ENCODE measurements at regions not wholly inside any gene's neighbourhood (a gene's known extent, or its start where the extent isn't known, plus 50 kb on each side); places are given as distances from the start of the nearest gene placed in this dataset.
"Not testable (repeated sequence)": the region's sequence is repeated elsewhere in the genome, so short reads cannot be mapped to it uniquely, and the experiment has no call there.

GRCh38 chr6:94215552-94215951 lies 796.2 kb upstream of the EPHA7 start:
- DNase-seq = no peak

- DNase-seq = no peak
Observed at GRCh38 chr6:94213226-94213625, 793.9 kb upstream of the EPHA7 start.

GRCh38 chr6:94196891-94197290 lies 777.5 kb upstream of the EPHA7 start:
- no peak for DNase-seq

GRCh38 chr6:94190030-94190429 lies 770.7 kb upstream of the EPHA7 start:
- DNase-seq = no peak

GRCh38 chr6:94184666-94185464 lies 765.5 kb upstream of the EPHA7 start:
- no peak for DNase-seq

- no peak for DNase-seq
Observed at GRCh38 chr6:94177429-94177828, 758.1 kb upstream of the EPHA7 start.

GRCh38 chr6:94175465-94175864 lies 756.1 kb upstream of the EPHA7 start:
- DNase-seq = no peak

GRCh38 chr6:94163877-94164276 lies 744.5 kb upstream of the EPHA7 start:
- DNase-seq = no peak

- DNase-seq = no peak
Observed at GRCh38 chr6:94150886-94151285, 731.5 kb upstream of the EPHA7 start.

GRCh38 chr6:94144807-94145206 lies 725.4 kb upstream of the EPHA7 start:
- DNase-seq = no peak

- DNase-seq = not testable (repeated sequence)
Observed at GRCh38 chr6:94137178-94137577, 717.8 kb upstream of the EPHA7 start.

GRCh38 chr6:94133106-94133505 lies 713.7 kb upstream of the EPHA7 start:
- DNase-seq = no peak

GRCh38 chr6:94131271-94131670 lies 711.9 kb upstream of the EPHA7 start:
- DNase-seq = no peak

GRCh38 chr6:94130478-94130877 lies 711.1 kb upstream of the EPHA7 start:
- peak; percentile 66 for DNase-seq

GRCh38 chr6:94129926-94130325 lies 710.6 kb upstream of the EPHA7 start:
- no peak for DNase-seq

GRCh38 chr6:94127716-94128115 lies 708.4 kb upstream of the EPHA7 start:
- no peak for DNase-seq

- no peak for DNase-seq
Observed at GRCh38 chr6:94124333-94124732, 705.0 kb upstream of the EPHA7 start.

GRCh38 chr6:94121094-94121493 lies 701.7 kb upstream of the EPHA7 start:
- no peak for DNase-seq

GRCh38 chr6:94099072-94099471 lies 679.7 kb upstream of the EPHA7 start:
- DNase-seq = no peak

GRCh38 chr6:94095961-94096360 lies 676.6 kb upstream of the EPHA7 start:
- DNase-seq = no peak

GRCh38 chr6:94089941-94090340 lies 670.6 kb upstream of the EPHA7 start:
- DNase-seq = no peak

GRCh38 chr6:94088870-94089269 lies 669.5 kb upstream of the EPHA7 start:
- no peak for DNase-seq

- no peak for DNase-seq
Observed at GRCh38 chr6:94074764-94075163, 655.4 kb upstream of the EPHA7 start.

GRCh38 chr6:94071835-94072234 lies 652.5 kb upstream of the EPHA7 start:
- DNase-seq = no peak
